Activated gamma-delta T cell treated with Interleukin-2 at 50 U/mL for 16 hours (primary cell): ENCODE measurements at regions not wholly inside any gene's neighbourhood (a gene's known extent, or its start where the extent isn't known, plus 50 kb on each side); places are given as distances from the start of the nearest gene placed in this dataset.
"Not testable (repeated sequence)": the region's sequence is repeated elsewhere in the genome, so short reads cannot be mapped to it uniquely, and the experiment has no call there.

Experiments
- DNase-seq: peaks from one replicate; pipeline ENCODE4 v3.0.0-alpha.2; 2020

GRCh38 chr2:212858496-212858895 lies 292.9 kb downstream of the IKZF2 start:
- no peak for DNase-seq

DNA sequence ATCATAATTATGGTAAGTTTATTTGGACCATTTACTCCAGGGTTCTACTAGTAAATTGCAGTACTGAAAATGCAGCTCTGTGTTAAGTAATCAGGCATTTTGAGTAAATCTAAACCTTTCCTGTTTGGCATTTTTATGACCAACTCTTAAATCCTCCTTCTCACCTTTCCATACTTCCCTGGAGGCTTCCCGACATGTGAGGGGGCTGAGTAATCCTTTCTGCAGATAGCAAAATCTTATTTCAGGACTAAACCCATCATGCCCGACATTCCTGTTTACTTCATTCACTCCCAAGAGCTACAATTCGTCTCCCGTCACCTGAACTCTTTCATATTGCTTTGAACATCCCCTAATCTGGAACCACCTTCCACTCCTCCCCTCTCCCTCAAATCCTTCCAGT lies 296.6 kb downstream of the IKZF2 start:
- no peak for DNase-seq

DNA sequence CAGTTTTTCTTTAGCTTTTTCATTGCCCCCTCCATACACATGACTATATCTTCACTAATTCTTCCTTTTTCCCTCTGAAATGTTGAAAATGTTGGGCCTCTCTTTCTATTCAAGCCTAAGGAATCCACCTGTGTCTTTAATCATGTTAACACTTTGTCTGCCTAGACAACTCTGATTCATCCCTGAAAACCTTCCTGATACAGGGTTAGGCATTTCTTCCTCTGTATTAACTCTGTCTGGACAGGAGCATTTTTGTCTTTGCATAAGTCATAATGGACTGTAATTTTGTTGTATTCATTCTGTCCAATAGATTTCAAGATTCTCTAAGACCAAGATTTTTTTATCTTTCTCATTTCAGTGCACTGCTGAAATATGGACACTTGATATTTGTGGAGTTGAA lies 297.3 kb downstream of the IKZF2 start:
- DNase-seq, result no peak

GRCh38 chr2:212845941-212846340 lies 305.5 kb downstream of the IKZF2 start:
- DNase-seq, result no peak

GRCh38 chr2:212843409-212844199 lies 305.0 kb upstream of the ERBB4 start:
- no peak for DNase-seq

DNA sequence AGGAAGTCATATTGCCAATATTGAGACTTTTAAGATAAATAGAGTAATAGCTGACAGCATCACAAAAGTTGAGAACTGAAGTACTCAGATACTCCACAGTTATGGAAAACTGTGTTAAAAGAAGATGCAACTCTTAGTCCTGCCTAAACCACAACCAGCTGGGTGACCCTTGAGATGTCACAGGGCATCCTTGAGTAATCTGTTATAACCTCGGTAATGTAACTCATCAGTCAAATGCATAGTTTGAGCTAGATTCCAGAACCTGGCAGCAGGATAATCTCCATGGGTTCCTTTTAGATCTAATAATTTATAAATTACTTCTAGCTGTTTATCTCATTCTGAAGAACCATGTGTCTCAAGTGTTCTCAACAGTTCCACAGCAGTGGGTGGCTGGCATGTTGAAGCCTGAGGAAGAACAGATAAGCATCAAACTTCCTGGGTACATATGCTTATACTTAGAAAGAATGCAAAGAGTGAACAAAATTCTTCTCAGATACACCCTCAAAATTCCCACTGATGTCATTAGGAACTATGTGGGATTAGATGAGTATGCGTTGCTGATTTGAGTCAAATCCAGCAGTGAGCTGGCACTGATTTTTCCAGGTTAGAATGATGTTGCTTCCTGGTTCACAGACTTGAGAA lies 304.1 kb upstream of the ERBB4 start:
- no peak for DNase-seq

DNA sequence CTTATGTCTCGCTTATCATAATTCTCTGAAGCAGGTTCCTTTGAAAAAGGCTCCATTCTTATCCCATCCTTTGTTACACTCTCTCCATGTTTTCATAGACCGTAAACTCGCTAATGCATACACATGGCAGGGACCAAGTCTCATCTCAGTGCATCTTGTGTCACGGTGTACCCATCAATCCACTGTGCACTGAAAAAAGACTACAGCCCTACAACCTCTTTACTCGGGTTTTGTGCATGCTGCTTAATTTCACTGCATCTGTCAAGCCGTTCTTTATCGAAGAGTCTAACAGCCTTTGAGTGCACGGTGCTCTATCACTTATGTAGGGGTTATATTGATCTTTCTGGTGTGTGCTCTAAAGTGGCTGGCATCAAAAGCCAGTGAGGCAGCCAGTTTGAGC lies 302.9 kb upstream of the ERBB4 start:
- DNase-seq, result no peak

GRCh38 chr2:212832211-212833195 lies 293.9 kb upstream of the ERBB4 start:
- DNase-seq, result no peak

GRCh38 chr2:212831671-212832199 lies 293.1 kb upstream of the ERBB4 start:
- DNase-seq, result no peak

DNA sequence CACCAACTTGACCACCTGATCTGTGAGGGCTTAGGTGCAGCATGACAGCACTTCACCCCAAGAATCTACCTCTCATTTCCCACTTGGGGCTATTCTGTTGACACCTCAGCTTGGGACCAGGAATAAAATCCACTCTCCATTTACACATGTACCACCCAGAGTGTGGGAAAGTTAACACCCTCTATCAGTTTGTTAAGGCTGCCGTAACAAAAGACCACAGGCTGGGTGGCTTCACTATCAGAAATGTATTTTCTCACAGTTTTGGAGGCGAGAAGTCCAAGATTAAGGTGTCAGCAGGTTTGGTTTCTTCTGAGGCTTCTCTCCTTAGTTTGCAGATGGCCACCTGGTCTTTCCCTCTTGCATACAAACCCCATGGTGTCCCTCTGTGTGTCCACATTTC lies 277.7 kb upstream of the ERBB4 start:
- DNase-seq, result no peak

DNA sequence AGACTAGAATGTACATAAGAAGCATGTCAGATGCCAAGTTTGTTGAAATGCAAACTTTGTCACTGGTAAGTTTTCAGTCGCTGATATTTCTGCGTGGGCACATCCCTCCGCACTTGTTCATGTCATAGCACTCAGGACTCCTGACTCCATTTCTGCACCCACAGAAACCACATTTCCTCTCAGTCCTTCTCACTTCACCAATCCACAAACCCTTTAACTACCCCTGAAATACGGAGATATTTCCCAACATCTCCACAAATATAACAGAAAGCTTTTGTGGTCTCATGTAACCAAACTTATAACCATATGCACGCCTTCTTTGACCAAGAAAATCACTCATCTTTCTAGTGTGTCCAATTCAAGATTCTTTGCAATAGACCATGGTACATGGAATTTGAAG lies 276.9 kb upstream of the ERBB4 start:
- no peak for DNase-seq

- no peak for DNase-seq
Measured at GRCh38 chr2:212814941-212815340, 276.3 kb upstream of the ERBB4 start.

DNA sequence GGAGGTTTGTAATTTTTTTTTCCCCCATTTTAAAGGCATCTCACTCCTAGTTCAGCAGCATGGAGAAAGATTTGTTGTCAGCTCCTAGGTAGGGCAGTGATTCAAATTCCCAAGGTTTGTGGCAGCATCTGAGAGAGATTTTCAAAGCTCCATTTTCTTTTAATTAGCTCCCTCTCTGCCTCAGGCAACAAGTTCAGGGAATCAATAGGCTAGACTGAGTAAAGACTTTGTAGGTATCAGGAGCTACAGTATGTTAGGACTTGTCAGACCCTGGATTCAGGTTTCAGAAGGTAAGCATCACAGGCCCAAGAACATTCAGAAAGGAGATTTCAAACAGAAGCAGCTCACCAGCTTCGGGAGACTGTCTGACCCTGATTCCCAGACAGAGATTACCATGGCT lies 273.3 kb upstream of the ERBB4 start:
- no peak for DNase-seq

DNA sequence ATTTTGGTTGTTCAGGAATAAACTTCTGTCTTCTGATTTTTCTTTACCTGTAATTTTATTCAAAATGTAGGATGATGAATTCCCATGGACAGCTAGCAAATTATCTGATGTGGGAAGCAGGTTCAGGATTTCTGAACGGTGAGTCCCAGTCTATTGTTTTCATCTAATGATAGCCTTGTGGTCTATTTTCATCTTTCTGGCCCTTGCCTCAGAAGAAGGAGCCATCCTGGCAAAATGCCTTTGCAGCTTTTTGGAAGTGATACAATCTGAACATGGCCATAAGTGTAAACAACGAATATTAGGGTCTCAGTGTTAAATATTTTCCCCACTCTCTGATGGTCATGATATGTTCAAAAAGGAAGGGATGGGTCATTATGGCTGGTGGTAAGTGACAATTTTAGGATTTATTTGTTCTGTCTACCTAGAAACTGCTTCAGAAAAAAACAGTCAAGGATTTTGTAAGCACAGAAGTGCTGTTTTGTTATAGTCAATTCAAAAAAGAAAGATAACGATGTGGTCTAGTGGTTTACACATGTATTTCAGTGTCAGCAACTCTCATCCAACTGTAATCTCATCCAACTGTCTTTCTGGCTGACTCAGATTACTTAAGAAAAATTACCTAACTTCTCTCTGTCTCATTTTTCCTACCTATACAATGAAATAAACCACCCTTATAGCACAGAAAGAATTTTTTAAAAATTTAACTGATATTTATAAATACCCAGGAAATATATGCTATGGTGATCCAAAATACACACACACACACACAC lies 272.6 kb upstream of the ERBB4 start:
- no peak for DNase-seq

DNA sequence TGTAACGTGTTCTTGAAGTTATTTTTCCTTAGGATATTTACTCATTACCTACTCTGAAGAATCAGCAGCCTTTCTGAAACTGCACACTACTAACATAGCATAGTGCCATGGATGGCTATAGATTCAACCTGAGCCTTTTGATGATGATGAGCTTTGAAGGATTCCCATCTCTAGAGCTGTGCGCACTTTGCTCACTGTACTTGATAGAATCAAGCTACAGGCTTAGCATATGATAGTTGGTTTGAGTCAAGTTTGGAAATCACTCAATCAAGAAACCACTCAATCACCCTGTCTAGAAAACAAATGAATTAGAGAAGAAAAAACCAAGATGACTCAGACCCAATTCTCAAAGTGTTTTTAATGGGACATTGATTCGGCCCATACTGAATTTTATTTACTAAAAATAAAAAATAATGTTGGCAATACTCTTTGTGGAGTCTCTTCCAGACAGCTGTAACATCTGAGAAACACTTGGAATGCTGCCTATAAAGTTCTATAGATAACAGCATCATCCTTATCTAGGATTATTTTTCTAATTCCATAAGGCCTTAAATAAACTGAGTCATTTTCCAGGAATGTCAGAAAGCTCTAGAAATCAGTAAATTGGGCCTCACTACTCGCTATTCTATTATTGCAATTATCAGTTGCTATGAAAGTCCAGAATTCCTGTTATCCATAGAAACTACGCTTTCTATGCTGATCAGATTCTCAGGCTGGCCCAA lies 259.0 kb upstream of the ERBB4 start:
- DNase-seq, result no peak

GRCh38 chr2:212794471-212794870 lies 255.9 kb upstream of the ERBB4 start:
- no peak for DNase-seq

DNA sequence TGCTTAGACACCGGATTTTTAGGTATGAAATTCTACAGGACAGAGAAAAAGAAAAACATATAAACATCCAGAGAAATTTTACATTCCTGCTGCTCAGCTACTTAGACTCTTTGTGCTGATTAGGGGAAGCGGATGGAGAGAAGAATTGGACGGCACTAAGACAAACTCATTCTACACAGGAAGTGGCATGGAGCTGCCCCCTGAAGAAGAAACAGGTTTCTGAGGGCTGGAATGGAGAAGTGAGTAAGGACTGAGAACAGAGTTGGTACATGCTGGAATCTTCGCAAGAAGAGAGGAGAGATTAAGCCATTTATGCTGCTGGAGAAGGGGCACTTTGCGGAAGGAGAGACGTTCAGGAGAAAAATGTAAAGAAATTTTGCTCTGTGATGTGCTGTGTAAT lies 253.0 kb upstream of the ERBB4 start:
- DNase-seq, result no peak

- not testable (repeated sequence) for DNase-seq
Measured at GRCh38 chr2:212786088-212786487, 247.5 kb upstream of the ERBB4 start.

DNA sequence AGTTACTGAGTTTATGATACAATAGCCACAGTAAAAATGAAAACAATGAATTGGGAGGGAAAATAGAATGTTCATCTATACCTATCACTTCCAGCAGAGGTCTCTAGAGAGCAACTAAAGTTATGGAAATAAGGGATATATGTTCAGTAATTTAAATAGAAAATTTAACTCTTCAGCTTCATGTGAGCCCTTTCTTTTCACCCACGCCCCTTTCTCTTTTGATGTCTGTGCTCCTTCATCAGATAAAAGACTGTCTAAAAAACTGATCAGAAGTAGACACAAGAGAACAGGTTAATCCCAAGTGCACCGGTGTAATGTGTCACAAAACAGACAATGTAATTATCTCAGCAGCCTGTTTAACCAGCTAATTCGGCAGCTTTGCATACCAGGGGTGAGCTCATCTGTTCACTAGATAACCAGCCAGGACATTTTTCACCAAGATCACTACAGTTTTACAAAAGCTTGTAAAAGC lies 238.5 kb upstream of the ERBB4 start:
- no peak for DNase-seq

- no peak for DNase-seq
Measured at GRCh38 chr2:212773808-212774339, 235.3 kb upstream of the ERBB4 start.

DNA sequence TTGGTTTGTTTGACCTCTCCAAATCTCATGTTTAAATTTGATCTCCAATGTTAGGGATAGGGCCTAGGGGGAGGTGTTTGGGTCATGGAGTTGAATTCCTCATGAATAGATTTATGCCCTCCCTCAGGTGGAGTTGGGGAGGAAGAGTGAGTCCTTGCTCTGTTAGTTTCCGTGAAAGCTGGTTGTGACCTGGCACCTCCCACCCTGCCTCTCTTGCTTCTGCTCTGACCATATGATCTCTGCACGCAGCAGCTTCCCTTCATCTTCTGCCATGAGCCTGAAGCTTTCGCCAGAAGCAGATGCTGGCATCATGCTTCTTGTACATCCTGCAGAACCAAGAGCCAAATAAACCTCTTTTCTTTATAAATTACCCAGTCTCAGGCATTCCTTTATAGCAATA lies 231.6 kb upstream of the ERBB4 start:
- DNase-seq, result no peak
